ENCODE measurements at regions not wholly inside any gene's neighbourhood (a gene's known extent, or its start where the extent isn't known, plus 50 kb on each side); places are given as distances from the start of the nearest gene placed in this dataset.

- no peak for DNase-seq (ENCODE audit: low read depth in 4 of 4, low spot score in 2 of 4)
Measured at GRCh38 chr2:57107353-57107752, 923.6 kb downstream of the CCDC85A start.

- DNase-seq (ENCODE audit: low read depth in 4 of 4, low spot score in 2 of 4), result no peak
Measured at GRCh38 chr2:57111531-57111930, 927.7 kb downstream of the CCDC85A start.

- DNase-seq (ENCODE audit: low read depth in 4 of 4, low spot score in 2 of 4), result no peak
Measured at GRCh38 chr2:57119141-57119540, 927.5 kb upstream of the VRK2 start.

GRCh38 chr2:57126410-57126809, 920.2 kb upstream of the VRK2 start:
- DNase-seq (ENCODE audit: low read depth in 4 of 4, low spot score in 2 of 4), result no peak

- DNase-seq (ENCODE audit: low read depth in 4 of 4, low spot score in 2 of 4), result no peak
Measured at GRCh38 chr2:57139179-57139578, 907.4 kb upstream of the VRK2 start.

GRCh38 chr2:57141269-57141668, 905.3 kb upstream of the VRK2 start:
- DNase-seq (ENCODE audit: low read depth in 4 of 4, low spot score in 2 of 4), result no peak

- DNase-seq (ENCODE audit: low read depth in 4 of 4, low spot score in 2 of 4), result no peak
Measured at GRCh38 chr2:57146951-57147350, 899.7 kb upstream of the VRK2 start.

- DNase-seq (ENCODE audit: low read depth in 4 of 4, low spot score in 2 of 4), result no peak
Measured at GRCh38 chr2:57156231-57156924, 890.2 kb upstream of the VRK2 start.

GRCh38 chr2:57160976-57161375, 885.6 kb upstream of the VRK2 start:
- no peak for DNase-seq (ENCODE audit: low read depth in 4 of 4, low spot score in 2 of 4)

GRCh38 chr2:57177176-57177575, 869.4 kb upstream of the VRK2 start:
- DNase-seq (ENCODE audit: low read depth in 4 of 4, low spot score in 2 of 4), result no peak

GRCh38 chr2:57180042-57180567, 866.5 kb upstream of the VRK2 start:
- no peak for DNase-seq (ENCODE audit: low read depth in 4 of 4, low spot score in 2 of 4)

GRCh38 chr2:57180678-57181077, 865.9 kb upstream of the VRK2 start:
- no peak for DNase-seq (ENCODE audit: low read depth in 4 of 4, low spot score in 2 of 4)

- no peak for DNase-seq (ENCODE audit: low read depth in 4 of 4, low spot score in 2 of 4)
Measured at GRCh38 chr2:57181315-57182038, 865.1 kb upstream of the VRK2 start.

- no peak for DNase-seq (ENCODE audit: low read depth in 4 of 4, low spot score in 2 of 4)
Measured at GRCh38 chr2:57182916-57183315, 863.7 kb upstream of the VRK2 start.

GRCh38 chr2:57185568-57185967, 861.0 kb upstream of the VRK2 start:
- DNase-seq (ENCODE audit: low read depth in 4 of 4, low spot score in 2 of 4), result no peak

- no peak for DNase-seq (ENCODE audit: low read depth in 4 of 4, low spot score in 2 of 4)
Measured at GRCh38 chr2:57190007-57190406, 856.6 kb upstream of the VRK2 start.

GRCh38 chr2:57199663-57200062, 846.9 kb upstream of the VRK2 start:
- DNase-seq (ENCODE audit: low read depth in 4 of 4, low spot score in 2 of 4), result no peak

- DNase-seq (ENCODE audit: low read depth in 4 of 4, low spot score in 2 of 4), result no peak
Measured at GRCh38 chr2:57204364-57204763, 842.2 kb upstream of the VRK2 start.

GRCh38 chr2:57205241-57205640, 841.4 kb upstream of the VRK2 start:
- no peak for DNase-seq (ENCODE audit: low read depth in 4 of 4, low spot score in 2 of 4)

- no peak for DNase-seq (ENCODE audit: low read depth in 4 of 4, low spot score in 2 of 4)
Measured at GRCh38 chr2:57207191-57207590, 839.4 kb upstream of the VRK2 start.

GRCh38 chr2:57209799-57210198, 836.8 kb upstream of the VRK2 start:
- DNase-seq (ENCODE audit: low read depth in 4 of 4, low spot score in 2 of 4), result no peak

GRCh38 chr2:57210855-57211254, 835.8 kb upstream of the VRK2 start:
- no peak for DNase-seq (ENCODE audit: low read depth in 4 of 4, low spot score in 2 of 4)
